ENCODE measurements at regions not wholly inside any gene's neighbourhood (a gene's known extent, or its start where the extent isn't known, plus 50 kb on each side); places are given as distances from the start of the nearest gene placed in this dataset.

DNA sequence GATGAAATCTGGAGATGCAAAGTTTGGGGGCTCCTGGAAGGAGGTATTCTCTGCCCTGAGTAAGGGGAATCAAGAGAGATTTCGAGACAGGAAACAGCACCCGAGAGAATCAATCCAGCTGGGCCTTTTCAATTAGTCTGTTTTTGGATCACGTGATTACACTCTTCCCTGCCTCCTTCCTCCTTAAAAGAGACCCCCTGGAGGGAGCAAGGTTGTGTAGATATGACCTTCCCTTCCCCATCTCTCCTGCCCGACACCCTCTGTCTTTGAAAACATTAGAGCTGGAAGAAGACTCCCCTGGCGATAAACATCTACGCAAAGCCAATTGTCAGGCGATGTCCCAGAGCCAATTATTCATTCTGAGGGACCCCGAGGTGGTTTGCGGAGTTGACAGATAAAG is 407.9 kb downstream of the MIAT start:
- TF ChIP-seq TAF1 (IDR thresholded peaks at IDR 0.05; ENCODE audit: borderline replicate concordance, insufficient read depth, low read length) (no peak), SIN3A (IDR thresholded peaks at IDR 0.05; ENCODE audit: borderline replicate concordance, insufficient read depth, low read length) (no peak), POLR2AphosphoS5 (IDR thresholded peaks at IDR 0.05; ENCODE audit: low read depth, low read length) (no peak)

Data from PFSK-1 (cell line).